Fibroblast of gingiva (primary cell): ENCODE measurements at regions not wholly inside any gene's neighbourhood (a gene's known extent, or its start where the extent isn't known, plus 50 kb on each side); places are given as distances from the start of the nearest gene placed in this dataset.
A peak's percentile ranks its signal among the peaks of the same experiment; 100 is the strongest.

Experiments
- DNase-seq: peaks from one replicate; pipeline ENCODE4 v3.0.0-alpha.2; 2011; ENCODE audit warnings: low read depth

- DNase-seq, result peak; percentile 77
Measured at GRCh38 chr11:45091563-45092403, 54.7 kb upstream of the PRDM11 start.

DNA sequence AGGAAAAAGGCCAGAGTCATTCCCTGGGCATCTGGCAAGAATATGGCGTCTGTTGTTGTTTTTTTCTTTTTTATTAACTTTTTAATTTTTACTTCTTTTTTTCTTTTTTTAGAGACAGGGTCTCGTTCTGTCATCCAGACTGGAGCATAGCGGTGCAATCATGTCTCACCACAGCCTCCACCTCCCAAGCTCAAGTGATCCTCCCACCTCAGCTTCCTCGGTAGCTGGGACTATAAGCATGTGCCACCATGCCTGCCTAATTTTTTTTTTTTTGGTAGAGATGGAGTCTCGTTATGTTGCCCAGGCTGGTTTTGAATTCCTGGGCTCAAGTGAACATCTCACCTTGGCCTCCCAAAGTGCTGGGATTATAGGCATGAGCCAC is 54.0 kb upstream of the PRDM11 start:
- no peak for DNase-seq

DNA sequence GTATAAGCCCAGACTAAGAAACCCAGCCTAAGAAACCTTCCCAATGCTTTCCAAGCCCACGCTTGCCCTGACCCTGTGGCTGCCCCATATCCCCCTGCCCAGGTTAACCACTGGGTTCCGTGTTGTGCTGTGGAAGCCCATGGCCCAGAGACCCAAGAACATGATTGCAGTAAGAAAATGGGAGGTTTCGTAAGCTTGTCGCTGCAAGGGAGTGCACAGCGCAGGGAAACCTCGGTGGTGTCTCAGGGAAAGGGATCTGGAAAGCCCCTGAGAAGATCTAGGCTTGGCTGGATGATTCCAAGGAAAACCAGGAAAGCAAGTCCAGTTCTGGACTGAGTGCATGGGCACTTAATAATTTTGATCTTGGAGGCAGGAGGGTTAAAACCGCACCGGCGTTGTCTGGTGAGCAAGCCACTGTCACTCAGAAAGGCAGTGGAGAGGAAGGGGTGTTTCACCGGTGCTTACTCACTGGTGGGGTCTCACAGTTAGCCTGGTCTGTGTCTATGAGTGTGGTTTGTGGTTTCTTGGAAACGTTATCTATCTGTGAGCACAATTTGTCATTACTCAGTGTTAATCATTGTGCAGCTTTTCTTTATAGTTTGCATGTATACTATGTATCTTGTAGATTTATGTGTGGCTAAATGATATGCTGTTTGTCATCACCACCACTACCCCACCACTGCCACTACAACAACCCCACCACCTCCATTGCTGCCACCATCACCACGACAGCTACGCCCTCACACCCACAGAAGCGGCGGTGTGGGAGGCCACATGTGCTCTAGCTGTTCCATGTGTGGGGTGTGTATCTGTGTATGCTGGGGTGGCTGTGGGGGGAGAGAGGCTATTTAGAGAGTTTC is 53.3 kb upstream of the PRDM11 start:
- DNase-seq, result no peak

DNA sequence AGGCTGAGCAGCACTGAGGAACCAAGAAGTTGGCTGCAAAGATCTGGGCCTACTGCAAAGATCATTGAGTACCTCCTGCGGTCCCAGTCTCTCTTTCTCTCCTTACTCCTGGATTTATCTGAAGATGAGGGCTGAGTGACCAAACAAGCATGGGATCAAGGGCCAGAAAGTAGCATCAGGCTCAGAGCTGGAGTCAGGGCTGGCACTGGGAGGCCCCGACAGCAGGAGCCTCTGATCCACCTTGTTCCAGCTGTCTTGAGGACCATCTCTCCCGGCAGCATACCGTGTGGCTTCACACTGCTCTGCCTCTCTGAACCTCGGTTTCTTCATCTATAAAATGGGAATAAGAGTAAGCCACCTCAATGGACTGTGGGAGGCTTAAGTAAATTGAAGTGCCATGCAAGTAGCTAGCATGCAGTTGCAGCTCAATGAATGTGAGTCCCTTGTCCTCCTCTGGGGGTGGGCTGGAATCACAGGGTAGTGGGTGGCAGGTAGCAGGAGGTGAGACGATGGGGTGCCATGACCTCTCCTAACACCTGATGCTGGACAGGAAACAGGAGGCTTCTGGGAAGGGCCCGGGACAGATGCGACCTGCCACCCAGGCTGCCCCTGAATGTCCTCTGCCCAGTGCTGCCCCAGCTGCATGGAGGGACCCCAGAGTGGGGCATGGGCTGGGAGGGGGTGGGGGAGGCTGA is 52.5 kb upstream of the PRDM11 start:
- DNase-seq, result no peak

DNA sequence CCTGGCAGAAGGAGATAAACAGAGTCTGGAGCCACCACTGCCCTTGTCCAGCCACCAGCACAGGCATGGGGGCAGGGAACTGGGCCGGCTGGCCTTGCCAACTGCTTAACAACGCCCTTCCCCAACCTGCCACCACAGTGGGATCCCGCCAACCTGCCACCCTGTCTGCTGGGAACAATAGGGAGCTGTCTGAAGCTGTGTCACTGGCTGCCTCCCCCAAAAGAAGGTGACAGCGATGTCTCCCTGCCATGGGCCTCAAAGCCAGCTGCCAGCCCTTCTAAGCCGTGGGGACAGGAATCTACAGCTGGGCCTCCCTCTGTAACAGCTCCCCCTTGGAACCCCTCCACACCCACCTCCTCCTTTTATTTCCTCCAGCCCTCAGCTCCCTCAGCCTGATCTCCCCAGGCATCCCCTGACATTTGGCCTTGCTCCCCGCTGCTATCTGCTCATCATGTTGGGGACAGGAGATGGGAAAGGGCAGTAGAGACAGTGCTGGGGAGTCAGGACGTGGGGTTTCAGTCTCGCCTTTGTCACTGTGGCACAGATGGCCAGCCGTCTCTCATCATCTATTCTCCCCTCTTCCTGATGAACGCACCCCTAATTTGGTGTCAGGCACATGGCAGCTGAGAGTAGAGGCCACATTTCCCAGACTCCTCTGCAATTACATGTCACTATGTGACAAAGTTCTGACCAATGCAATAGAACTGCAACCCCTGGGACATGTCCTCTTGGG is 51.3 kb upstream of the PRDM11 start:
- no peak for DNase-seq

- DNase-seq, result no peak
Measured at GRCh38 chr11:45095691-45096010, 50.8 kb upstream of the PRDM11 start.

GRCh38 chr11:45096636-45097035 is 49.8 kb upstream of the PRDM11 start:
- DNase-seq, result peak; percentile 23
